ENCODE measurements at regions not wholly inside any gene's neighbourhood (a gene's known extent, or its start where the extent isn't known, plus 50 kb on each side); places are given as distances from the start of the nearest gene placed in this dataset.

GRCh38 chr18:45557779-45558178, 57.5 kb upstream of the SLC14A2 start:
- no peak overlapping the region for H3K4me2 ChIP-seq (replicated peaks; ENCODE audit: extremely low read depth, low read length, poor library complexity, severe bottlenecking)
- Mint-ChIP-seq H3K4me1 (no peaks in the 10 kb centered on the region), H3K27ac (no peak overlapping the region), H3K27me3 (ENCODE audit: low read depth in 3 of 3) (peaks cover 0 to 3% (median 0%) of the 10 kb centered on the region in 3 donors), H3K36me3 (no peaks in the 10 kb centered on the region), H3K4me3 (no peak overlapping the region), H3K9me3 (peaks cover 0 to 5% (median 0%) of the 10 kb centered on the region in 7 donors)
- H3K4me1 ChIP-seq (ENCODE audit: control insufficient read depth in 1 of 2, insufficient read depth in 2 of 2, low read length in 2 of 2), result no peaks in the 10 kb centered on the region
- TF ChIP-seq, protein P1, sequence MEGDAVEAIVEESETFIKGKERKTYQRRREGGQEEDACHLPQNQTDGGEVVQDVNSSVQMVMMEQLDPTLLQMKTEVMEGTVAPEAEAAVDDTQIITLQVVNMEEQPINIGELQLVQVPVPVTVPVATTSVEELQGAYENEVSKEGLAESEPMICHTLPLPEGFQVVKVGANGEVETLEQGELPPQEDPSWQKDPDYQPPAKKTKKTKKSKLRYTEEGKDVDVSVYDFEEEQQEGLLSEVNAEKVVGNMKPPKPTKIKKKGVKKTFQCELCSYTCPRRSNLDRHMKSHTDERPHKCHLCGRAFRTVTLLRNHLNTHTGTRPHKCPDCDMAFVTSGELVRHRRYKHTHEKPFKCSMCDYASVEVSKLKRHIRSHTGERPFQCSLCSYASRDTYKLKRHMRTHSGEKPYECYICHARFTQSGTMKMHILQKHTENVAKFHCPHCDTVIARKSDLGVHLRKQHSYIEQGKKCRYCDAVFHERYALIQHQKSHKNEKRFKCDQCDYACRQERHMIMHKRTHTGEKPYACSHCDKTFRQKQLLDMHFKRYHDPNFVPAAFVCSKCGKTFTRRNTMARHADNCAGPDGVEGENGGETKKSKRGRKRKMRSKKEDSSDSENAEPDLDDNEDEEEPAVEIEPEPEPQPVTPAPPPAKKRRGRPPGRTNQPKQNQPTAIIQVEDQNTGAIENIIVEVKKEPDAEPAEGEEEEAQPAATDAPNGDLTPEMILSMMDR (IDR thresholded peaks at IDR 0.05), result no peak
- H2AFZ ChIP-seq (ENCODE audit: insufficient read depth, low read depth, low read length, poor library complexity, severe bottlenecking), result no peak overlapping the region
- no peak overlapping the region for H3K9ac ChIP-seq (ENCODE audit: insufficient read depth, low read length, poor library complexity, severe bottlenecking)
- no peak overlapping the region for H3K27ac ChIP-seq (ENCODE audit: low read depth in 1 of 2, low read length in 2 of 2)
- no peaks in the 10 kb centered on the region for H4K20me1 ChIP-seq (ENCODE audit: insufficient read depth, low read length)
- H3K79me2 ChIP-seq (ENCODE audit: insufficient read depth, low read length), result no peaks in the 10 kb centered on the region
- no peaks in the 10 kb centered on the region for H3K27me3 ChIP-seq (ENCODE audit: control insufficient read depth in 2 of 2, insufficient read depth in 2 of 2, low read length in 2 of 2)
- no peak overlapping the region for H3K4me3 ChIP-seq (replicated peaks in 1 of 3; ENCODE audit: low read depth in 2 of 3, low read length in 3 of 3)
- no peak for DNase-seq
- no peaks in the 10 kb centered on the region for H3K9me3 ChIP-seq (replicated peaks in 1 of 2; ENCODE audit: control insufficient read depth in 1 of 2, insufficient read depth in 1 of 2, low read length in 2 of 2)
- intact Hi-C loops (cut with micrococcal nuclease), result no loop called here
- no peaks in the 10 kb centered on the region for H3K36me3 ChIP-seq (replicated peaks in 1 of 2; ENCODE audit: control insufficient read depth in 1 of 2, insufficient read depth in 2 of 2, low read length in 2 of 2)

DNA sequence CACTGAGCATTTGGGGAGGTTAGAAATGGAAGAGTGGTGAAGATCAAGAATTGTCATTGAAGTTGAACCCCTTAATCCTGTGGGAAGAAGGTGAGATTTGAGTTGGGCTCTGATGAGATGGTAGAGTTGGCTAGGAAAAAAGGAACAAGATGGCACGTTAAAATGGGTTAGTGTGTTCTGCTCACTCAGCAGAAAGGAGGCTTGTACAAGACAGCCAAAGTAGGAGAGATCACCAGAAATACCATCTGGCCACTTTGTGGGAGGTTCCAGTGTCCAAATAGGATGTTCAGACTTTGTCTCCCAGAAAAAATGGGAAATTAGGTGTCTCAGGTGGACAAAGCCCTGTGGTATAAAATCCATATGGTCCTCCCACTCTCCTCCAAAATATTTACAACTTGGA, 56.0 kb upstream of the SLC14A2 start:
- H3K9me3 Mint-ChIP-seq, result peaks cover 0 to 4% (median 0%) of the 10 kb centered on the region in 7 donors
- WGBS (ENCODE audit: insufficient coverage), result 83% methylated on average over 1 of the region's 1 CpG
- no peaks in the 10 kb centered on the region for H3K36me3 Mint-ChIP-seq
- DNase-seq, result no peak
- intact Hi-C loops (cut with micrococcal nuclease), result no loop called here
- no peak overlapping the region for H3K4me3 ChIP-seq (replicated peaks in 1 of 3; ENCODE audit: low read depth in 2 of 3, low read length in 3 of 3)
- no peaks in the 10 kb centered on the region for H3K27me3 ChIP-seq (ENCODE audit: control insufficient read depth in 2 of 2, insufficient read depth in 2 of 2, low read length in 2 of 2)
- no peak overlapping the region for H2AFZ ChIP-seq (ENCODE audit: insufficient read depth, low read depth, low read length, poor library complexity, severe bottlenecking)
- no peaks in the 10 kb centered on the region for H4K20me1 ChIP-seq (ENCODE audit: insufficient read depth, low read length)
- H3K4me3 Mint-ChIP-seq, result no peak overlapping the region
- TF ChIP-seq, protein P1 (IDR thresholded peaks at IDR 0.05), result no peak
- H3K36me3 ChIP-seq (replicated peaks in 1 of 2; ENCODE audit: control insufficient read depth in 1 of 2, insufficient read depth in 2 of 2, low read length in 2 of 2), result no peaks in the 10 kb centered on the region
- no peak overlapping the region for H3K27ac ChIP-seq (ENCODE audit: low read depth in 1 of 2, low read length in 2 of 2)
- no peaks in the 10 kb centered on the region for H3K4me1 Mint-ChIP-seq
- H3K4me2 ChIP-seq (replicated peaks; ENCODE audit: extremely low read depth, low read length, poor library complexity, severe bottlenecking), result no peak overlapping the region
- H3K27me3 Mint-ChIP-seq (ENCODE audit: low read depth in 3 of 3), result peaks cover 0 to 3% (median 2%) of the 10 kb centered on the region in 3 donors
- no peak overlapping the region for H3K9ac ChIP-seq (ENCODE audit: insufficient read depth, low read length, poor library complexity, severe bottlenecking)
- no peaks in the 10 kb centered on the region for H3K79me2 ChIP-seq (ENCODE audit: insufficient read depth, low read length)
- no peaks in the 10 kb centered on the region for H3K4me1 ChIP-seq (ENCODE audit: control insufficient read depth in 1 of 2, insufficient read depth in 2 of 2, low read length in 2 of 2)
- H3K9me3 ChIP-seq (replicated peaks in 1 of 2; ENCODE audit: control insufficient read depth in 1 of 2, insufficient read depth in 1 of 2, low read length in 2 of 2), result no peaks in the 10 kb centered on the region
- no peak overlapping the region for H3K27ac Mint-ChIP-seq
